Keratinocyte (primary cell): ENCODE measurements at regions not wholly inside any gene's neighbourhood (a gene's known extent, or its start where the extent isn't known, plus 50 kb on each side); places are given as distances from the start of the nearest gene placed in this dataset.

Experiments
- DNase-seq: peaks from one replicate; pipeline ENCODE4 v3.0.0-alpha.2; 2011; ENCODE audit warnings: low read depth, missing footprints, low spot score
- FAIRE-seq: peaks from 2 replicates; lab custom pipeline; 2011; peaks lifted over from hg19 to GRCh38; lab: Jason Lieb, UNC
- H2AFZ ChIP-seq: 2 replicates; pipeline ENCODE4 v1.6.0; 2012; ENCODE audit warnings: low read length, control low read depth, inconsistent platforms; ENCODE audit not compliant: control insufficient read depth
- H3K27ac ChIP-seq: 2 replicates; pipeline ENCODE4 v1.5.1; 2011; ENCODE audit warnings: low read length; ENCODE audit not compliant: control insufficient read depth, insufficient read depth
- H3K27me3 ChIP-seq: 3 replicates; pipeline ENCODE4 v1.6.0; 2011; ENCODE audit warnings: low read length; ENCODE audit not compliant: control insufficient read depth, insufficient read depth; ENCODE audit errors: extremely low read depth
- H3K36me3 ChIP-seq, 2 experiments: 2 replicates in 1 of 2; 3 replicates in 1 of 2; pipeline ENCODE4 v1.5.1; 2011; ENCODE audit warnings: low read length in 2 of 2, mild to moderate bottlenecking in 1 of 2; ENCODE audit not compliant: control insufficient read depth in 2 of 2, insufficient read depth in 2 of 2; ENCODE audit errors: extremely low read depth in 1 of 2
- H3K4me1 ChIP-seq: 3 replicates; pipeline ENCODE4 v1.5.1; 2011; ENCODE audit warnings: low read length; ENCODE audit not compliant: control insufficient read depth, insufficient read depth; ENCODE audit errors: extremely low read depth
- H3K4me2 ChIP-seq: 3 replicates; pipeline ENCODE4 v1.6.0; 2011; ENCODE audit warnings: low read depth, low read length; ENCODE audit not compliant: control insufficient read depth, insufficient read depth; ENCODE audit errors: extremely low read depth
- H3K4me3 ChIP-seq, 3 experiments: fragments of 200-600 bp in 1 of 3; sonication (generic) in 1 of 3; 2 replicates in 2 of 3; 3 replicates in 1 of 3; pipeline ENCODE4 v1.5.1; 2011 to 2016; ENCODE audit warnings: low read length in 3 of 3, mild to moderate bottlenecking in 3 of 3, control low read depth in 2 of 3, inconsistent platforms in 1 of 3, low read depth in 1 of 3, mixed read lengths in 1 of 3, mixed run types in 1 of 3, moderate library complexity in 1 of 3; ENCODE audit not compliant: control insufficient read depth in 2 of 3, insufficient read depth in 2 of 3; ENCODE audit errors: extremely low read depth in 1 of 3
- H3K79me2 ChIP-seq: 2 replicates; pipeline ENCODE4 v1.6.0; 2012; ENCODE audit warnings: low read length; ENCODE audit not compliant: control insufficient read depth, insufficient read depth
- H3K9ac ChIP-seq: 3 replicates; pipeline ENCODE4 v1.6.0; 2011; ENCODE audit warnings: low read length; ENCODE audit not compliant: control insufficient read depth, insufficient read depth; ENCODE audit errors: extremely low read depth
- H3K9me1 ChIP-seq: 3 replicates; pipeline ENCODE4 v1.6.0; 2011; ENCODE audit warnings: low read length; ENCODE audit not compliant: control insufficient read depth, insufficient read depth; ENCODE audit errors: extremely low read depth
- H3K9me3 ChIP-seq: 2 replicates; pipeline ENCODE4 v1.5.1; 2012; ENCODE audit warnings: low read depth, low read length; ENCODE audit not compliant: control insufficient read depth
- H4K20me1 ChIP-seq: 3 replicates; pipeline ENCODE4 v1.6.0; 2011; ENCODE audit warnings: low read length; ENCODE audit not compliant: control insufficient read depth, insufficient read depth; ENCODE audit errors: extremely low read depth
- CTCF ChIP-seq, 3 experiments: IDR thresholded peaks in 1 of 3; conservative IDR thresholded peaks in 1 of 3; optimal IDR thresholded peaks in 1 of 3; 2 replicates in 2 of 3; 3 replicates in 1 of 3; pipeline versions ENCODE3 to v1.5.1; 2011; ENCODE audit warnings: low read length in 3 of 3, mild to moderate bottlenecking in 3 of 3, moderate library complexity in 2 of 3, control low read depth in 1 of 3, inconsistent platforms in 1 of 3; ENCODE audit not compliant: insufficient read depth in 2 of 3; ENCODE audit errors: extremely low read depth in 1 of 3
- EZH2 ChIP-seq: IDR thresholded peaks from one replicate; pipeline ENCODE4 v1.6.1; 2012; ENCODE audit warnings: inconsistent platforms, mild to moderate bottlenecking, low read length, moderate library complexity
- dilution Hi-C: fragments of 300-500 bp; cut with MboI; formaldehyde crosslinking; loops from one replicate; pipeline ENCODE4 v1.7.0; 2020; ENCODE audit warnings: low sequenced_read_pairs; ENCODE audit not compliant: extremely low pct_ligation_motif_present

DNA sequence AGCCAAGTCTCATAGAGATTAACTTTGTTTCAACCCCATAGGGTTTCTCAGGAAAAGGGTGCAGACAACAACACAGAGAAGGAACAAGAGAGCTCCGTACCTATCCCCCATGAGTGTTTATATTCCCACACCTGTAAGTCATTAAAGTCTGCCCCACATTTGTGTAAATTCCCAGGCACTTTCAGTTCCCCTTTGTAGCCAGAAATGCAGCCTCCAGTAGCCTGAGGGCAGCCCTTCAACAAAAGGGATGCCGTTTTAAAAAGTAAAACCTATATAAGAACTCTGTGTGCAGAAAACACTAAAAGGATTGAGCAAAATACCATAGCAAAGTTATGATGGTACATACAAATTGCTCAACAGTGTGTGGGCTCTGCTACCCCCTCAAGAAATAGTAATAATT lies 59.7 kb upstream of the TMEM108 start:
- no peak overlapping the region for H3K9ac ChIP-seq

DNA sequence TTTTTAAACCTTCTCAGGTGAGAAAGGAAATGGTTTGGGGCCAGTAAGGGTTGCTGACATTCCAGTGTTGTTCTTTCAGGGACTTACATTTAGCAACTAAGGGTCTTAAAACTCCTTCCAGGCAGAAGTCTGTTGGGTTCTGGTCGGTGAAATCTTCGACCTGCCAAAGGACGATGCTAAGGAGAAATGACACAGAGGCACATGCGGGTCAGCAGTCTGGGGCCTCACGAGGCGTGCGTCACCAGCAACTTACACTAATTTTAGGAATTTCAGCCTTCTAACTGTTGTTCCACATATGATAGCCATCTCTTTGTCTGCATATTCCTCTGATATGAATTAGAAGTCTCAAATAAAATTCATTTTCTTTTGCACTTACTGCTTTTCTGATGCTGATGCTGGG lies 64.1 kb upstream of the TMEM108 start:
- no peak for DNase-seq
- Histone ChIP-seq H3K9ac (no peak overlapping the region), H2AFZ (no peak overlapping the region), H3K27me3 (no peaks in the 10 kb centered on the region), H3K9me1 (no peaks in the 10 kb centered on the region), H3K9me3 (no peaks in the 10 kb centered on the region), H3K79me2 (no peaks in the 10 kb centered on the region), H3K4me1 (no peaks in the 10 kb centered on the region), H3K4me2 (no peak overlapping the region), H3K4me3 (no peak overlapping the region), H3K36me3 (no peaks in the 10 kb centered on the region), H3K27ac (no peak overlapping the region), H4K20me1 (no peaks in the 10 kb centered on the region)
- dilution Hi-C loops = no loop called here
- FAIRE-seq = no peak
- TF ChIP-seq CTCF (optimal IDR thresholded peaks at IDR 0.05 in 1 of 3, IDR thresholded peaks at IDR 0.05 in 1 of 3, conservative IDR thresholded peaks at IDR 0.05 in 1 of 3; ENCODE audit: extremely low read depth in 1 of 3, insufficient read depth in 2 of 3, low read length in 3 of 3) = no peak
- no peak for TF ChIP-seq EZH2

More for the DNA sequence above, 59.7 kb upstream of the TMEM108 start:
- H3K36me3 ChIP-seq = no peaks in the 10 kb centered on the region
- H3K4me3 ChIP-seq = no peak overlapping the region
- dilution Hi-C loops = no loop called here
- no peaks in the 10 kb centered on the region for H4K20me1 ChIP-seq
- H3K9me3 ChIP-seq = no peaks in the 10 kb centered on the region
- TF ChIP-seq EZH2 (no peak), CTCF (optimal IDR thresholded peaks at IDR 0.05 in 1 of 3, IDR thresholded peaks at IDR 0.05 in 1 of 3, conservative IDR thresholded peaks at IDR 0.05 in 1 of 3; ENCODE audit: extremely low read depth in 1 of 3, insufficient read depth in 2 of 3, low read length in 3 of 3) (no peak)
- H3K4me2 ChIP-seq = no peak overlapping the region
- no peak overlapping the region for H2AFZ ChIP-seq
- no peak for FAIRE-seq
- no peaks in the 10 kb centered on the region for H3K79me2 ChIP-seq
- no peaks in the 10 kb centered on the region for H3K27me3 ChIP-seq
- H3K9me1 ChIP-seq = no peaks in the 10 kb centered on the region
- H3K4me1 ChIP-seq = no peaks in the 10 kb centered on the region
- H3K27ac ChIP-seq = no peak overlapping the region
- no peak for DNase-seq
